Left kidney (tissue), 1 donor: ENCODE measurements at regions not wholly inside any gene's neighbourhood (a gene's known extent, or its start where the extent isn't known, plus 50 kb on each side); places are given as distances from the start of the nearest gene placed in this dataset.

Experiments used
- DNase-seq: peaks from one replicate; pipeline ENCODE4 v3.0.0-alpha.2; 2013

- no peak for DNase-seq
Measured at GRCh38 chr2:194621945-194622344, 1035.1 kb upstream of the SLC39A10 start.

GRCh38 chr2:194619366-194619765 is 1037.7 kb upstream of the SLC39A10 start:
- no peak for DNase-seq

GRCh38 chr2:194618432-194618831 is 1038.6 kb upstream of the SLC39A10 start:
- DNase-seq: no peak

- no peak for DNase-seq
Measured at GRCh38 chr2:194616334-194616733, 1040.7 kb upstream of the SLC39A10 start.

GRCh38 chr2:194610297-194610696 is 1046.7 kb upstream of the SLC39A10 start:
- DNase-seq: no peak

GRCh38 chr2:194603429-194603828 is 1053.6 kb upstream of the SLC39A10 start:
- no peak for DNase-seq

- DNase-seq: no peak
Measured at GRCh38 chr2:194602750-194603149, 1054.3 kb upstream of the SLC39A10 start.

- DNase-seq: no peak
Measured at GRCh38 chr2:194591192-194591591, 1065.8 kb upstream of the SLC39A10 start.

- no peak for DNase-seq
Measured at GRCh38 chr2:194587739-194588270, 1069.2 kb upstream of the SLC39A10 start.

- DNase-seq: no peak
Measured at GRCh38 chr2:194567661-194568017, 1089.4 kb upstream of the SLC39A10 start.

- no peak for DNase-seq
Measured at GRCh38 chr2:194566907-194567660, 1089.9 kb upstream of the SLC39A10 start.

GRCh38 chr2:194564422-194564821 is 1092.6 kb upstream of the SLC39A10 start:
- DNase-seq: no peak

- no peak for DNase-seq
Measured at GRCh38 chr2:194562329-194562728, 1094.7 kb upstream of the SLC39A10 start.

GRCh38 chr2:194559964-194560363 is 1097.1 kb upstream of the SLC39A10 start:
- DNase-seq: no peak

- no peak for DNase-seq
Measured at GRCh38 chr2:194559523-194559922, 1097.5 kb upstream of the SLC39A10 start.

- DNase-seq: no peak
Measured at GRCh38 chr2:194557993-194558392, 1099.0 kb upstream of the SLC39A10 start.

- DNase-seq: no peak
Measured at GRCh38 chr2:194556629-194557028, 1100.4 kb upstream of the SLC39A10 start.

- DNase-seq: no peak
Measured at GRCh38 chr2:194553980-194554379, 1103.0 kb upstream of the SLC39A10 start.

- no peak for DNase-seq
Measured at GRCh38 chr2:194550702-194551101, 1106.3 kb upstream of the SLC39A10 start.

GRCh38 chr2:194549387-194549786 is 1107.6 kb upstream of the SLC39A10 start:
- no peak for DNase-seq

GRCh38 chr2:194545978-194546377 is 1111.0 kb upstream of the SLC39A10 start:
- peak; percentile 1 for DNase-seq

- no peak for DNase-seq
Measured at GRCh38 chr2:194539425-194539824, 1117.6 kb upstream of the SLC39A10 start.

GRCh38 chr2:194526121-194526520 is 1130.9 kb upstream of the SLC39A10 start:
- DNase-seq: no peak

- DNase-seq: no peak
Measured at GRCh38 chr2:194514281-194514680, 1142.7 kb upstream of the SLC39A10 start.
